Thoracic aorta (tissue), 2 donors: ENCODE measurements at regions not wholly inside any gene's neighbourhood (a gene's known extent, or its start where the extent isn't known, plus 50 kb on each side); places are given as distances from the start of the nearest gene placed in this dataset.

ENCODE experiments used
- ATAC-seq: fragments of 150-250 bp; one replicate; pipeline ENCODE4 v1.8.0; 2017; ENCODE audit warnings: low read depth; ENCODE audit not compliant: insufficient number of reproducible peaks, low FRiP score
- DNase-seq: peaks from one replicate; pipeline ENCODE4 v3.0.0-alpha.2; 2020; ENCODE audit warnings: low spot score
- H3K27ac ChIP-seq, 2 donors: fragments of 200-600 bp; sonication (generic); 1 replicate in 1 of 2; 2 replicates in 1 of 2; pipeline ENCODE4 v1.5.1; 2016; ENCODE audit warnings: mild to moderate bottlenecking in 2 of 2, moderate library complexity in 2 of 2
- H3K27me3 ChIP-seq: fragments of 200-600 bp; sonication (generic); replicated peaks from 2 replicates; pipeline ENCODE4 v1.6.0; 2016; ENCODE audit warnings: mild to moderate bottlenecking; ENCODE audit not compliant: insufficient read depth
- H3K36me3 ChIP-seq: fragments of 200-600 bp; sonication (generic); one replicate; pipeline ENCODE4 v1.5.1; 2016
- H3K4me1 ChIP-seq, 2 donors: fragments of 200-600 bp; sonication (generic); 1 replicate in 1 of 2; 2 replicates in 1 of 2; pipeline versions ENCODE4 v1.5.1 to v1.6.0; 2016; ENCODE audit warnings: low read depth in 2 of 2, mild to moderate bottlenecking in 1 of 2; ENCODE audit not compliant: control insufficient read depth in 1 of 2
- H3K4me3 ChIP-seq: fragments of 200-600 bp; sonication (generic); 2 replicates; pipeline ENCODE4 v1.5.1; 2016; ENCODE audit warnings: mild to moderate bottlenecking
- H3K9me3 ChIP-seq: fragments of 200-600 bp; sonication (generic); 2 replicates; pipeline ENCODE4 v1.5.1; 2016
- TF ChIP-seq, protein P1 (sequence below): fragments of 200-600 bp; sonication (generic); IDR thresholded peaks from one replicate; pipeline ENCODE4 v1.5.1; 2019; ENCODE audit warnings: antibody characterized with exemption

DNA sequence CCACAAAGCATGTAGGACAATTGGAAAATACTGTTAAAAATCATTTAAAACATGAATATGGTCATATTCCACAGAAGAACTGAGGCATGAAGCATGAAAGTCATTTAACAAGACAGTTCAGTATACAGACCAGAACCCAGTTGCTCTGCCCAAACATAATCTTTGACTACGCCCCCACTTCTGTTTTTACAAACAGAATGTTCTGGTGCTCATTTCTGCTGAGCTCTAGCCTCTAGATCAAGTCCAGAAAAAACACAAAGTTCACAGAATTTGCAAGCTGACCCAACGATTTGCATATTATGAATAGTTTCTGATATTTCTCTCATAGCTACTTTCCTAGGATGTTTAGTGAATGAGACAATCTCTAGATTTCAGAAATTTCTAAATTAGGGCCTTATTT, 424.9 kb downstream of the PID1 start:
- H3K36me3 ChIP-seq, result no peaks in the 10 kb centered on the region
- H3K27me3 ChIP-seq, result no peaks in the 10 kb centered on the region
- H3K9me3 ChIP-seq, result no peaks in the 10 kb centered on the region
- H3K4me3 ChIP-seq, result no peak overlapping the region
- DNase-seq, result no peak
- H3K4me1 ChIP-seq, result peaks cover 4 to 26% of the 10 kb centered on the region in 2 donors
- H3K27ac ChIP-seq, result no peak overlapping the region
- no peak for ATAC-seq
- TF ChIP-seq, protein P1, sequence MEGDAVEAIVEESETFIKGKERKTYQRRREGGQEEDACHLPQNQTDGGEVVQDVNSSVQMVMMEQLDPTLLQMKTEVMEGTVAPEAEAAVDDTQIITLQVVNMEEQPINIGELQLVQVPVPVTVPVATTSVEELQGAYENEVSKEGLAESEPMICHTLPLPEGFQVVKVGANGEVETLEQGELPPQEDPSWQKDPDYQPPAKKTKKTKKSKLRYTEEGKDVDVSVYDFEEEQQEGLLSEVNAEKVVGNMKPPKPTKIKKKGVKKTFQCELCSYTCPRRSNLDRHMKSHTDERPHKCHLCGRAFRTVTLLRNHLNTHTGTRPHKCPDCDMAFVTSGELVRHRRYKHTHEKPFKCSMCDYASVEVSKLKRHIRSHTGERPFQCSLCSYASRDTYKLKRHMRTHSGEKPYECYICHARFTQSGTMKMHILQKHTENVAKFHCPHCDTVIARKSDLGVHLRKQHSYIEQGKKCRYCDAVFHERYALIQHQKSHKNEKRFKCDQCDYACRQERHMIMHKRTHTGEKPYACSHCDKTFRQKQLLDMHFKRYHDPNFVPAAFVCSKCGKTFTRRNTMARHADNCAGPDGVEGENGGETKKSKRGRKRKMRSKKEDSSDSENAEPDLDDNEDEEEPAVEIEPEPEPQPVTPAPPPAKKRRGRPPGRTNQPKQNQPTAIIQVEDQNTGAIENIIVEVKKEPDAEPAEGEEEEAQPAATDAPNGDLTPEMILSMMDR, result no peak

DNA sequence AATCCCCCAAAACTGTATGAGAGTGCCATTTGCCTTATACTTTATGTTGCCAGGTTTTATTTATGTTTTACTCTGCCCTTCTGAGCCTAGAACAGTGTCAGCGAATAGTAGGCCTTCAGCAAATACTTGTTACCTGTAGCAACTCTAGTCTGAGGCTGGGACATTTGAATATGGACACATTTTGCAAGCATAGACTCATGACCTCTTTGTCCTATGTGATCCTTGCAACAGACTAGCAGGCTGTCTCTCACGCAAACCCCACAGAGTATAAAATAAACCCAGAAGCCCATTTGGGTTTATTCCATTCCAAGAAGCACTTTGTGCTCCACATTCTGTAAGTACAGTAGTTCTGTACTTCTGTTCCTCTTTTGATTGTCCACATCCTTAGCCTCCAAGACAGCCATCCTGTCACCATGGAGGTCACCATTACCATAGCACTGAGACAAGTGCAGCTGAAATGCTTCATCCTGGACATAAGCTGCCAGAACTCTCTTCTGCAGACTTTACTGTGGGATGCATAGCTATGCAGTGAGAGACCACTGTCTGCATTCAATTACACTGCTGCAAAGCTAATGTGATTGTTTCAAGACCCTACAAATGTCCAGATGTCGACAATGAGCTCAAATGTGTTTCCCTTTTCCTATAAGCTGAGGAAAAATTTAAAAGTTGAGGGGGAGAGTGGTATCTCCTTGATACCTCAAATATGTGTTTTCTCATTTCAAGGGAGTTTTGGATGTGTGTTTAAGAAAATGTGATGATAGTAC, 425.7 kb downstream of the PID1 start:
- ATAC-seq, result no peak
- H3K27me3 ChIP-seq, result no peaks in the 10 kb centered on the region
- DNase-seq, result no peak
- H3K4me1 ChIP-seq, result peaks cover 4 to 26% of the 10 kb centered on the region in 2 donors
- no peaks in the 10 kb centered on the region for H3K9me3 ChIP-seq
- no peaks in the 10 kb centered on the region for H3K36me3 ChIP-seq
- TF ChIP-seq, protein P1, result no peak
- no peak overlapping the region for H3K4me3 ChIP-seq
- no peak overlapping the region for H3K27ac ChIP-seq

DNA sequence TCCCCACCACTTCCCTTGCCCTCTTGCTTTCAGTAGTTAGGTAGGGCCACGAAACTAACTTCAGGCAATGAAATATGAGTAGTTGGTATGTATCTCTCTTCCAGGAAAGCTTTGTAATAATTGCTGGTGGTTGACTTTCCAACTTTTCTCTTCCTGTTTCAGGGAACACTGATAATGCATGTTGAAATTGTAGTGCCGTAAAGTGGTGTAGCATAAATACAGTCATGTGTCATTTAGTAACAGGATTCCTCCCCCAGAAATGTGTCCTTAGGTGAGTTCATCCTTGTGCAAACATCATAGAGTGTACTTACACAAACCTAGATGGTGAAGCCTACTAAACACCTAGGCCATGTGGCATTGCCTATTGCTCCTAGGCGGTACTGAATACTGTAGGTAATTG, 429.2 kb downstream of the PID1 start:
- ATAC-seq (no peak), DNase-seq (no peak)
- TF ChIP-seq, protein P1, result no peak
- Histone ChIP-seq H3K9me3 (no peaks in the 10 kb centered on the region), H3K36me3 (no peaks in the 10 kb centered on the region), H3K4me3 (no peak overlapping the region), H3K4me1 (peaks cover 0 to 15% of the 10 kb centered on the region in 2 donors), H3K27ac (no peak overlapping the region), H3K27me3 (no peaks in the 10 kb centered on the region)

DNA sequence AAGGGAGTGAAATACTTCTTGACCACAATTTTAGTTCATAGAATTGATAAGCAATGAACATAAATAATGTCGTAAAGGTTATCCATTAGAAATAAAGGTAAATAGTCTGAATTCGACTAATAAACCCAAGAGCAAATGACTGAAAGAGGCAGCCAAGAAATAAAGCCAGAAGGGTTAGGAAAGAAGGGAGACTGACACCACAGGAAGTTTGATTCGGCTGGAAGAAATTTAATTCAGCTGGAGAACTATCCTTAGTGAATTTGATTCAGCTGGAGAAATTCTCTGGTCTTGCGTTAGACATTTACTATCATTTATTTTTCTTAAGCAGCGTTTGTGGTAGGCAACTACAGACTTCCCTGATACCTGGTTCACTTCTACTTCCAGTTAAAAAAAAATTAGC, 429.6 kb downstream of the PID1 start:
- Histone ChIP-seq H3K4me1 (peaks cover 0 to 11% of the 10 kb centered on the region in 2 donors), H3K27ac (no peak overlapping the region), H3K27me3 (no peaks in the 10 kb centered on the region), H3K4me3 (no peak overlapping the region), H3K36me3 (no peaks in the 10 kb centered on the region), H3K9me3 (no peaks in the 10 kb centered on the region)
- DNase-seq (no peak), ATAC-seq (no peak)
- TF ChIP-seq, protein P1, result no peak

DNA sequence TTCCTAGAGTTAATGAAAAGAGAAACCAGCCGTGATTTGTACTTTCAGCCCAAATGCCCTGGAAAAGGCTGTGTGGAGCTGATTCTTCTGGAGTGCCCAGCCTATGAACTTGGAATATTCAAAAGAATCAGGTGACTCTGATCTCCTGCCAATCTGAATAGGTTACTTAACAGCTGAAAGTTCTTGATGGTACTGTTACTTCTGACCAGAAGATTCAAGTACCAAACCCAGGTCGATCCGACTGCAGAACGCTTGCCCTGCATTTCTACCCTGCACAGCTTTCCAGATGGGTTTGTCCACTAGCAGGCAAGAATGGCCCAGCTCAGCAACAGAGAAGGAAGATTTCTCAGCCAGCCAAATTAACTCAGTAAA, 430.4 kb downstream of the PID1 start:
- Histone ChIP-seq H3K27ac (no peak overlapping the region), H3K9me3 (no peaks in the 10 kb centered on the region), H3K36me3 (no peaks in the 10 kb centered on the region), H3K4me1 (peaks cover 0 to 6% of the 10 kb centered on the region in 2 donors), H3K4me3 (no peak overlapping the region), H3K27me3 (no peaks in the 10 kb centered on the region)
- TF ChIP-seq, protein P1, result no peak
- ATAC-seq (no peak), DNase-seq (no peak)
